H1 (cell line): ENCODE measurements at regions not wholly inside any gene's neighbourhood (a gene's known extent, or its start where the extent isn't known, plus 50 kb on each side); places are given as distances from the start of the nearest gene placed in this dataset.

Source experiments
- CTCF ChIA-PET: fragments of 300-600 bp; sonication (Branson Sonifier 250); formaldehyde crosslinking; loops from one replicate; lab custom pipeline; 2021; ENCODE audit not compliant: partially characterized antibody; lab: Charles Lee
- POLR2A ChIA-PET: fragments of 300-600 bp; sonication (Branson Sonifier 250); formaldehyde crosslinking; loops from one replicate; lab custom pipeline; 2021; ENCODE audit warnings: inconsistent platforms; ENCODE audit not compliant: partially characterized antibody; lab: Charles Lee
- DNase-seq, 2 experiments: peaks; one replicate each; pipeline versions ENCODE4 v3.0.0 to v3.0.0-alpha.2; 2010 to 2022; ENCODE audit warnings: low spot score in 2 of 2, low read depth in 1 of 2, mixed read lengths in 1 of 2
- FAIRE-seq: peaks from 2 replicates; lab custom pipeline; 2011; peaks lifted over from hg19 to GRCh38; lab: Jason Lieb, UNC
- H2AFZ ChIP-seq: 2 replicates; pipeline ENCODE4 v1.8.1; 2012; ENCODE audit warnings: low read length, inconsistent platforms
- H2AK5ac ChIP-seq: 2 replicates; pipeline ENCODE4 v1.6.1; 2013; ENCODE audit warnings: low read depth, low read length
- H2BK120ac ChIP-seq: replicated peaks from 2 replicates; pipeline ENCODE3; 2013; ENCODE audit warnings: low read depth, low read length, inconsistent platforms
- H2BK12ac ChIP-seq: 2 replicates; pipeline ENCODE4 v1.6.1; 2013; ENCODE audit warnings: low read depth, low read length
- H2BK15ac ChIP-seq: 2 replicates; pipeline ENCODE4 v1.6.1; 2013; ENCODE audit warnings: low read length
- H2BK20ac ChIP-seq: 2 replicates; pipeline ENCODE4 v1.6.1; 2013; ENCODE audit warnings: low read length
- H2BK5ac ChIP-seq: 2 replicates; pipeline ENCODE4 v1.6.1; 2013; ENCODE audit warnings: low read depth, low read length
- H3K14ac ChIP-seq: 2 replicates; pipeline ENCODE4 v1.6.1; 2013; ENCODE audit warnings: inconsistent platforms; ENCODE audit not compliant: insufficient read length
- H3K18ac ChIP-seq: 2 replicates; pipeline ENCODE4 v1.6.1; 2013; ENCODE audit warnings: low read length; ENCODE audit errors: extremely low read depth
- H3K23ac ChIP-seq: 2 replicates; pipeline ENCODE4 v1.6.1; 2013; ENCODE audit warnings: inconsistent platforms; ENCODE audit not compliant: insufficient read length
- H3K23me2 ChIP-seq: 2 replicates; pipeline ENCODE4 v1.6.1; 2013; ENCODE audit warnings: low read depth, low read length
- H3K27ac ChIP-seq: 2 replicates; pipeline ENCODE4 v1.6.1; 2011; ENCODE audit warnings: low read depth, low read length, inconsistent platforms
- H3K27me3 ChIP-seq, 4 experiments: replicated peaks in 1 of 4; 1 replicate in 1 of 4; 2 replicates in 3 of 4; pipeline versions ENCODE4 v1.6.1 to v1.8.1; 2011 to 2013; ENCODE audit warnings: low read length in 3 of 4, mild to moderate bottlenecking in 3 of 4, inconsistent platforms in 2 of 4, mixed read lengths in 2 of 4, moderate library complexity in 1 of 4; ENCODE audit not compliant: control insufficient read depth in 3 of 4, insufficient read depth in 3 of 4; ENCODE audit errors: extremely low read depth in 1 of 4
- H3K36me3 ChIP-seq, 4 experiments: 2 replicates each; pipeline versions ENCODE4 v1.6.1 to v1.8.1; 2011 to 2013; ENCODE audit warnings: mild to moderate bottlenecking in 4 of 4, low read length in 3 of 4, moderate library complexity in 2 of 4, control low read depth in 1 of 4, inconsistent platforms in 1 of 4; ENCODE audit not compliant: insufficient read depth in 4 of 4, control insufficient read depth in 2 of 4
- H3K4ac ChIP-seq: replicated peaks from 2 replicates; pipeline ENCODE3; 2013; ENCODE audit warnings: low read length, low read depth, mixed read lengths, inconsistent platforms; ENCODE audit not compliant: insufficient read length
- H3K4me1 ChIP-seq, 4 experiments: replicated peaks in 1 of 4; 1 replicate in 1 of 4; 2 replicates in 3 of 4; pipeline versions ENCODE4 v1.6.1 to v1.8.1; 2011 to 2013; ENCODE audit warnings: low read length in 3 of 4, inconsistent platforms in 2 of 4, mixed read lengths in 1 of 4; ENCODE audit not compliant: insufficient read depth in 4 of 4, control insufficient read depth in 3 of 4
- H3K4me2 ChIP-seq, 2 experiments: 2 replicates each; pipeline versions ENCODE4 v1.6.1 to v1.8.1; 2011 to 2013; ENCODE audit warnings: low read depth in 2 of 2, low read length in 2 of 2, control low read depth in 1 of 2, inconsistent platforms in 1 of 2, mild to moderate bottlenecking in 1 of 2; ENCODE audit not compliant: insufficient read depth in 1 of 2
- H3K4me3 ChIP-seq, 4 experiments: fragments of 200-600, 300-600 bp in 1 of 4; sonication (generic), shearing (Covaris generic), sonication (Bioruptor Twin) in 1 of 4; 2 replicates each; pipeline versions ENCODE4 v1.5.1 to v1.8.1; 2011 to 2016; ENCODE audit warnings: low read length in 4 of 4, low read depth in 3 of 4, control low read depth in 2 of 4, inconsistent platforms in 2 of 4, mild to moderate bottlenecking in 2 of 4, mixed read lengths in 1 of 4, moderate library complexity in 1 of 4; ENCODE audit not compliant: insufficient read depth in 2 of 4; ENCODE audit errors: extremely low read depth in 1 of 4
- H3K56ac ChIP-seq: replicated peaks from 2 replicates; pipeline ENCODE3; 2013; ENCODE audit warnings: low read depth, mild to moderate bottlenecking, mixed read lengths, low read length, inconsistent platforms; ENCODE audit not compliant: insufficient read length
- H3K79me1 ChIP-seq: 2 replicates; pipeline ENCODE4 v1.6.1; 2013; ENCODE audit warnings: low read depth, low read length, control low read depth
- H3K79me2 ChIP-seq, 2 experiments: 2 replicates each; pipeline versions ENCODE4 v1.6.1 to v1.8.1; 2012 to 2013; ENCODE audit warnings: low read length in 2 of 2, mild to moderate bottlenecking in 2 of 2, inconsistent platforms in 1 of 2; ENCODE audit not compliant: insufficient read depth in 2 of 2, control insufficient read depth in 1 of 2
- H3K9ac ChIP-seq, 4 experiments: replicated peaks in 1 of 4; 1 replicate in 1 of 4; 2 replicates in 3 of 4; pipeline versions ENCODE4 v1.6.1 to v1.8.1; 2011 to 2013; ENCODE audit warnings: low read depth in 3 of 4, low read length in 3 of 4, control low read depth in 2 of 4, mild to moderate bottlenecking in 2 of 4, moderate library complexity in 2 of 4, inconsistent platforms in 1 of 4; ENCODE audit errors: extremely low read depth in 1 of 4
- H3K9me3 ChIP-seq, 2 experiments: 2 replicates each; pipeline versions ENCODE4 v1.6.1 to v1.8.1; 2012 to 2013; ENCODE audit warnings: mild to moderate bottlenecking in 2 of 2, moderate library complexity in 2 of 2, control low read depth in 1 of 2, inconsistent platforms in 1 of 2, low read depth in 1 of 2, low read length in 1 of 2, mixed read lengths in 1 of 2; ENCODE audit not compliant: insufficient read depth in 2 of 2
- H4K20me1 ChIP-seq, 2 experiments: replicated peaks in 1 of 2; 2 replicates each; pipeline versions ENCODE3 to v1.8.1; 2011 to 2013; ENCODE audit warnings: inconsistent platforms in 2 of 2, low read length in 2 of 2, mild to moderate bottlenecking in 1 of 2; ENCODE audit not compliant: insufficient read depth in 2 of 2, control insufficient read depth in 1 of 2
- H4K5ac ChIP-seq: 2 replicates; pipeline ENCODE4 v1.6.1; 2013; ENCODE audit warnings: low read length, low read depth, mixed read lengths, inconsistent platforms; ENCODE audit not compliant: insufficient read length
- H4K8ac ChIP-seq: 2 replicates; pipeline ENCODE4 v1.8.0; 2013; ENCODE audit warnings: mild to moderate bottlenecking, moderate library complexity, low read length, inconsistent platforms; ENCODE audit not compliant: insufficient read depth; ENCODE audit errors: extremely low read depth
- H4K91ac ChIP-seq: replicated peaks from 2 replicates; pipeline ENCODE3; 2013; ENCODE audit warnings: low read length, mixed read lengths, inconsistent platforms; ENCODE audit not compliant: insufficient read length
- ASH2L ChIP-seq: fragments of 200-600, 300-600 bp; sonication (generic); IDR thresholded peaks from one replicate; pipeline ENCODE4 v1.7.1; 2017; ENCODE audit warnings: low read length
- SAP30 ChIP-seq: fragments of 300-600 bp; sonication (generic); IDR thresholded peaks from 2 replicates; pipeline ENCODE4 v1.7.1; 2012; ENCODE audit warnings: low read length, moderate library complexity, mild to moderate bottlenecking, inconsistent platforms; ENCODE audit not compliant: insufficient read depth, insufficient replicate concordance

DNA sequence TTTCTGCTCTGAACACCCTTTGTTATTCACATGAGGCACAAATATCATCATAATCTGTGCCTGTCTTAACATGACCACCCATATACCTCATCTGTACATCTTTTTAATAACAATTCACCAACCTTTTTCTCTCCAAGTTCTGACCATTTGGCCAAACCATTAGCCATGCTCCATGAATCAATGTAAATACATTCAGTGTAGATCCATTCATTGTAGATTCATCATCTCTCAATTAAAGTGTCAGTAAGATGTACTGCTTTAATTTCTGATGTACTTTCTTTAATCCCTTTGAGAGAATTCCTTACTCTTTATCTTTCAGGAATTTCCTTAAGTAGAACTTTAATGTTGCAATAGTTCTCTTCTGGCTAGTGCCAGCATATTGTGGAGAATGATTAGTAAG is 126.2 kb upstream of the LRRC7 start:
- H3K4me1 ChIP-seq, result no peaks in the 10 kb centered on the region; a peak in 1 of 7 replicates
- no peaks in the 10 kb centered on the region for H3K79me2 ChIP-seq
- H4K8ac ChIP-seq, result no peak overlapping the region
- H3K9ac ChIP-seq, result no peak overlapping the region
- no peak overlapping the region for H2BK20ac ChIP-seq
- H4K5ac ChIP-seq, result no peak overlapping the region
- no peaks in the 10 kb centered on the region for H3K79me1 ChIP-seq
- no peak overlapping the region for H3K4ac ChIP-seq
- H3K23ac ChIP-seq, result no peak overlapping the region
- H3K9me3 ChIP-seq, result no peaks in the 10 kb centered on the region
- FAIRE-seq (no peak), DNase-seq (no peak)
- no peaks in the 10 kb centered on the region for H3K27me3 ChIP-seq
- H4K20me1 ChIP-seq, result no peaks in the 10 kb centered on the region
- ChIA-PET CTCF (no interaction called here), POLR2A (no interaction called here)
- H2BK5ac ChIP-seq, result no peak overlapping the region
- H3K23me2 ChIP-seq, result no peaks in the 10 kb centered on the region
- H3K4me2 ChIP-seq, result no peak overlapping the region
- no peak overlapping the region for H2AFZ ChIP-seq
- H2BK15ac ChIP-seq, result no peak overlapping the region
- no peak overlapping the region for H3K14ac ChIP-seq
- no peak overlapping the region for H2AK5ac ChIP-seq
- no peak overlapping the region for H3K18ac ChIP-seq
- H2BK12ac ChIP-seq, result no peak overlapping the region
- H3K56ac ChIP-seq, result no peak overlapping the region
- no peaks in the 10 kb centered on the region for H3K36me3 ChIP-seq
- H2BK120ac ChIP-seq, result no peak overlapping the region
- no peak overlapping the region for H3K27ac ChIP-seq
- no peak overlapping the region for H4K91ac ChIP-seq
- no peak overlapping the region for H3K4me3 ChIP-seq
- TF ChIP-seq ASH2L, result no peak
- TF ChIP-seq SAP30, result no peak
